Stomach (tissue), 8 donors: ENCODE measurements at regions not wholly inside any gene's neighbourhood (a gene's known extent, or its start where the extent isn't known, plus 50 kb on each side); places are given as distances from the start of the nearest gene placed in this dataset.
"Not testable (repeated sequence)": the region's sequence is repeated elsewhere in the genome, so short reads cannot be mapped to it uniquely, and the experiment has no call there.

ENCODE experiments used
- DNase-seq, 2 donors: peaks; one replicate each; pipeline versions ENCODE4 v3.0.0 to v3.0.0-alpha.2; 2013 to 2019
- H3K27ac ChIP-seq, 5 donors: fragments of 200-600 bp in 4 of 5; sonication (generic) in 4 of 5; one replicate each; pipeline ENCODE4 v1.5.1; 2013 to 2019; ENCODE audit warnings: mild to moderate bottlenecking in 1 of 5, moderate library complexity in 1 of 5
- H3K27me3 ChIP-seq, 3 donors: fragments of 200-600 bp; sonication (generic); one replicate each; pipeline ENCODE4 v1.5.1; 2017 to 2019; ENCODE audit warnings: mixed run types in 1 of 3
- H3K36me3 ChIP-seq, 4 donors: fragments of 200-600 bp; sonication (generic); 1 replicate in 3 of 4; 2 replicates in 1 of 4; pipeline ENCODE4 v1.5.1; 2016 to 2019
- H3K4me1 ChIP-seq, 4 donors: fragments of 200-600 bp; sonication (generic); one replicate each; pipeline ENCODE4 v1.5.1; 2016 to 2019
- H3K4me3 ChIP-seq, 4 donors: fragments of 200-600 bp; sonication (generic) in 3 of 4; one replicate each; pipeline ENCODE4 v1.5.1; 2016 to 2019; ENCODE audit warnings: mild to moderate bottlenecking in 1 of 4
- H3K9me3 ChIP-seq, 4 donors: fragments of 200-600 bp; sonication (generic); one replicate each; pipeline ENCODE4 v1.5.1; 2016 to 2019
- CTCF ChIP-seq, 7 experiments: fragments of 450-650 bp in 4 of 7; fragments of 200-600 bp in 3 of 7; sonication (generic) in 3 of 7; IDR thresholded peaks; one replicate each; pipeline ENCODE4 v1.5.1; 2016 to 2019; ENCODE audit warnings: antibody characterized with exemption in 7 of 7, control low read depth in 2 of 7, mild to moderate bottlenecking in 1 of 7
- EP300 ChIP-seq: sonication (generic); formaldehyde crosslinking; IDR thresholded peaks from one replicate; pipeline ENCODE4 v1.6.1; 2017; ENCODE audit warnings: antibody characterized with exemption
- POLR2A ChIP-seq, 4 donors: fragments of 450-650 bp; IDR thresholded peaks; one replicate each; pipeline ENCODE4 v1.6.1; 2016; ENCODE audit warnings: antibody characterized with exemption in 4 of 4, control low read depth in 2 of 4, mild to moderate bottlenecking in 1 of 4, moderate library complexity in 1 of 4
- POLR2AphosphoS5 ChIP-seq, 3 donors: sonication (generic); formaldehyde crosslinking; IDR thresholded peaks; one replicate each; pipeline ENCODE4 v1.6.1; 2016; ENCODE audit warnings: antibody characterized with exemption in 3 of 3
- WGBS, 5 donors: extraction: QIAGEN DNeasy Blood & Tissue Kit in 3 of 5; methylation state at CpG; one replicate each; pipeline versions ENCODE4 v1.1.5 to v1.1.7; 2013 to 2018; 5-methylcytosine and 5-hydroxymethylcytosine counted together
- intact Hi-C: fragments of 100-400 bp; cut with DNase I; formaldehyde crosslinking; loops from one replicate; pipeline ENCODE4 v1.15.1; 2023; ENCODE audit warnings: low total_unique reads
- donor health status: healthy with polysubstance abuse.
- donor health status: Bipolar disorder and iron deficiency.
- donor health status: healthy.

GRCh38 chr3:187491371-187491770, 123.2 kb downstream of the RTP4 start:
- H3K36me3 ChIP-seq: no peaks in the 10 kb centered on the region
- peaks cover 0 to 18% (median 5%) of the 10 kb centered on the region in 4 donors for H3K9me3 ChIP-seq
- no peaks in the 10 kb centered on the region for H3K4me1 ChIP-seq
- whole genome bisulfite sequencing, 5 donors: 72 to 92% (median 88%) methylated on average over 2 of the region's 2 CpGs
- TF ChIP-seq EP300: no peak
- TF ChIP-seq POLR2A (IDR thresholded peaks at IDR 0.05): no peak
- TF ChIP-seq CTCF (IDR thresholded peaks at IDR 0.05): no peak
- no peak for TF ChIP-seq POLR2AphosphoS5 (IDR thresholded peaks at IDR 0.05)
- H3K4me3 ChIP-seq: no peak overlapping the region
- H3K27ac ChIP-seq: no peak overlapping the region
- intact Hi-C loops: no loop called here
- no peaks in the 10 kb centered on the region for H3K27me3 ChIP-seq
- DNase-seq: no peak

GRCh38 chr3:187490366-187490765, 122.2 kb downstream of the RTP4 start:
- Histone ChIP-seq H3K27me3 (no peaks in the 10 kb centered on the region), H3K4me3 (no peak overlapping the region), H3K27ac (no peak overlapping the region), H3K9me3 (peaks cover 0 to 18% (median 5%) of the 10 kb centered on the region in 4 donors), H3K4me1 (no peaks in the 10 kb centered on the region), H3K36me3 (no peaks in the 10 kb centered on the region)
- no peak for DNase-seq
- WGBS, 5 donors: 45 to 66% (median 64%) methylated on average over 1 of the region's 1 CpG
- intact Hi-C loops: no loop called here
- TF ChIP-seq POLR2A (IDR thresholded peaks at IDR 0.05): no peak
- no peak for TF ChIP-seq EP300
- TF ChIP-seq CTCF (IDR thresholded peaks at IDR 0.05): no peak
- TF ChIP-seq POLR2AphosphoS5 (IDR thresholded peaks at IDR 0.05): no peak

GRCh38 chr3:187484547-187485295, 116.5 kb downstream of the RTP4 start:
- TF ChIP-seq CTCF (IDR thresholded peaks at IDR 0.05) (no peak), POLR2A (IDR thresholded peaks at IDR 0.05) (no peak), POLR2AphosphoS5 (IDR thresholded peaks at IDR 0.05) (no peak), EP300 (no peak)
- no peak for DNase-seq
- H3K4me3 ChIP-seq: no peak overlapping the region
- H3K27me3 ChIP-seq: peaks cover 0 to 7% (median 0%) of the 10 kb centered on the region in 3 donors
- H3K36me3 ChIP-seq: no peaks in the 10 kb centered on the region
- H3K9me3 ChIP-seq: no peaks in the 10 kb centered on the region
- no peaks in the 10 kb centered on the region for H3K4me1 ChIP-seq
- WGBS, 5 donors: 35 to 57% (median 47%) methylated on average over 10 of the region's 10 CpGs
- intact Hi-C loops: no loop called here
- no peak overlapping the region for H3K27ac ChIP-seq

GRCh38 chr3:187481426-187481825, 113.2 kb downstream of the RTP4 start:
- peaks cover 0 to 7% (median 0%) of the 10 kb centered on the region in 3 donors for H3K27me3 ChIP-seq
- no peak overlapping the region for H3K4me3 ChIP-seq
- 65 to 80% (median 73%) methylated on average over 3 of the region's 3 CpGs for WGBS, 5 donors
- no peak overlapping the region for H3K27ac ChIP-seq
- no peaks in the 10 kb centered on the region for H3K4me1 ChIP-seq
- intact Hi-C loops: no loop called here
- no peaks in the 10 kb centered on the region for H3K36me3 ChIP-seq
- TF ChIP-seq POLR2AphosphoS5 (IDR thresholded peaks at IDR 0.05) (no peak), CTCF (IDR thresholded peaks at IDR 0.05) (no peak)
- H3K9me3 ChIP-seq: no peaks in the 10 kb centered on the region
- no peak for DNase-seq

GRCh38 chr3:187475613-187476012, 107.4 kb downstream of the RTP4 start:
- H3K27me3 ChIP-seq, H3K4me3 ChIP-seq, H3K36me3 ChIP-seq, H3K27ac ChIP-seq, DNase-seq, H3K4me1 ChIP-seq, intact Hi-C loops: not testable (repeated sequence)
- H3K9me3 ChIP-seq: peaks cover 0 to 32% (median 16%) of the 10 kb centered on the region in 4 donors
